Stimulated activated CD4-positive, alpha-beta T cell treated with anti-CD3 and anti-CD28 coated beads, Interleukin-12 subunit alpha, Interleukin-12 subunit beta, amount 100 ng/mL, for 48 hours (primary cell): ENCODE measurements at regions not wholly inside any gene's neighbourhood (a gene's known extent, or its start where the extent isn't known, plus 50 kb on each side); places are given as distances from the start of the nearest gene placed in this dataset.
"Not testable (repeated sequence)": the region's sequence is repeated elsewhere in the genome, so short reads cannot be mapped to it uniquely, and the experiment has no call there.

Experiments
- DNase-seq, 3 donors: peaks; one replicate each; pipeline ENCODE4 v3.0.0-alpha.2; 2020; ENCODE audit warnings: low read depth in 2 of 3, low spot score in 1 of 3

DNA sequence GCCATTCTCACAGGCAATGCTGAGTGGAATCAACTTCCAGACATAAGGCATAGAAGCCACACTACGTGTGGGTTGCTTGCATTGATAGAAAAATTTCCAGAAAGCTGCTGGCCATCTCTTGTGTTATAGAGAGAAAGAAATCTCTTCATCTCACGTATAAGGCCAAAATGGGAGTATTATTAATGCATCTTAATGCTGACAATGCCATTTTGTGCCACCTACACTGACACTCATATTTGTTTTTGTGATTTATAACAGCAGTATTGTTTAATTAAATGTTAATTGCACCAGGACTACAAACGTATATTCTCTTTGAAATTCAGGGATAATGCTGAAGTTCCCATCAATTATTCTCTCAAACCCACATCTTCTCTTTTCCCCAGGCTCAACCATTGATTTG, 56.1 kb upstream of the TMEM132D start:
- DNase-seq = no peak

DNA sequence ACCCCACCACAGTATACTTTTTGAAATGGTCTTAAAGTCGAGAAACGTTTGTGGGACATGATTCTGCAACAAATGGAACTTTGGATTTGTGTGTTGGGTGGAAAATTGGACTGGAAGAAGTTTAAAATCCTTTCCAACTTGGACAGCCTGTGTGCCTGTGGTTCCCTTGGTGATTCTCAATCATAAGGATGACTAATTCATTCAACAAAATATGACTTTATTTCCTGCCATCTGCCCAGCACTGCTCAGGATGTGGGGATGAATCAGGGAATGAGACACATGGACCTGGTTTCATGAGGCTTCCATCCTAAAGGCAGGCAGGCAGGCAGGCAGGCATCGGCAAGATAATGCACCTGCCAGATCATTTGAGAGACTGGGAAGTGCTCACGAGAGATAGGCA, 57.3 kb upstream of the TMEM132D start:
- DNase-seq = no peak

DNA sequence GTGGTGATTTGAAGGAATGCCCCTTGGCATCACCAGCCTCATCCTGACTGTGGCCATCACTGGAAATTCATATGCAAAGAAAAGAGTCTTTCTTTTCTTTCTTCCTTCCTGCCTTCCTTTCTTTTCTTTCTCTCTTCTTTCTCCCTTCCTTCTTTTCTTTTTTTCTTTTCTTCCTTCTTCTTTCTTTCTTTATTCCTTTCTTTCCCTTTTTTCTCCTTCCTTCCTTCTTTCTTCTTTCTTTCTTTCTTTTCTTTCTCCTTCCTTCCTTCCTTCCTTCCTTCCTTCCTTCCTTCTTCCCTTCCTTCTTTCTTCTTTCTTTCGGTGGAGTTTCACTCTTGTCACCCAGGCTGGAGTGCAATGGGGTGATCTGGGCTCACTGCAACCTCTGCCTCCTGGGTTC, 58.0 kb upstream of the TMEM132D start:
- no peak for DNase-seq

DNA sequence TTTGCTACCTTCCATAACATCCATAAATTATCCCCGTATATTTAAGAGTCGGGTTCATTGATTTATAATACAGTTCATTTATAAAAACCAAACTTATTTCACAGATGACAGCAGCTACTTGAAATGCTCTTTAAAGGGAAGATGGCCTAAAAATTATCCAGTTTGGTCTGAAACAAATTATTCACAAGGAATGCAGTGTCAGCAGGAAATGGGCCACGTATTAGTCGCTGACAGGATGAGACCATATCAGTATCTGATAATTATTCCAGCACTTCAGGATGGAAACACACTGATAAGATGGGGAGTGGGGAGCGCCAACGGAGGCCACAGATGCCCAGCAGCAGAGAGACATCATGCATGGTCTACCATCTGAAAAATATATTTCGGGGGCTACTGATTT, 60.5 kb upstream of the TMEM132D start:
- no peak for DNase-seq

DNA sequence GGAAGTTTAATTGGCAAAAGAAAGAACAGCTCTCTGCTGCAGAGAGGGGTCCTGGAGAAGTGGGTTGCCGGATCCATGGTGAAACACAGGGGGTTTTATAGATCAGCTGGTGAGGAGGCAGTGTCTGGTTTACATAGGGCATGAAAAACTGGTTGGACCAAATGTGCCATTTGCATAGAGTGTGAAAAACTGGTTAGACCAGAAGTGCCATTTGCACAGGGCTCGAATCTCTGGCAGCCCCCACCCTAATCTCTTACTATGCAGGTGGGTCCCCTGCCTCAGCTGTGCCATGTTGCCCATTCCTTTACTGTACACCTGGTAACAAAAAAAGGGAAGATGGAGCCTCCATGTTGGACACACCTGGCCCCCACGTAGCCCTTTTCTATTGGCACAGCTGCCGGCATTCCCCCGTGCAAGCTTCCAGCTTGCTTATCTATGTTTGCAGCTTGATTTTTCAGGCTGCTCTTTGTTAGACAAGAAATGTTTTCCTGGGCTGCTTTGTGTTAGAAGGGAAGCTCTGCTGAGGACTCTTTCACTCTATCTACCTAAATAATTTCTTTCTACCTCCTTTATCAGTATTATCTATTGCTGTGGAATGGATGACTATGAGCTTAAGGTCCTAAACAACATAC, 61.1 kb upstream of the TMEM132D start:
- no peak for DNase-seq

DNA sequence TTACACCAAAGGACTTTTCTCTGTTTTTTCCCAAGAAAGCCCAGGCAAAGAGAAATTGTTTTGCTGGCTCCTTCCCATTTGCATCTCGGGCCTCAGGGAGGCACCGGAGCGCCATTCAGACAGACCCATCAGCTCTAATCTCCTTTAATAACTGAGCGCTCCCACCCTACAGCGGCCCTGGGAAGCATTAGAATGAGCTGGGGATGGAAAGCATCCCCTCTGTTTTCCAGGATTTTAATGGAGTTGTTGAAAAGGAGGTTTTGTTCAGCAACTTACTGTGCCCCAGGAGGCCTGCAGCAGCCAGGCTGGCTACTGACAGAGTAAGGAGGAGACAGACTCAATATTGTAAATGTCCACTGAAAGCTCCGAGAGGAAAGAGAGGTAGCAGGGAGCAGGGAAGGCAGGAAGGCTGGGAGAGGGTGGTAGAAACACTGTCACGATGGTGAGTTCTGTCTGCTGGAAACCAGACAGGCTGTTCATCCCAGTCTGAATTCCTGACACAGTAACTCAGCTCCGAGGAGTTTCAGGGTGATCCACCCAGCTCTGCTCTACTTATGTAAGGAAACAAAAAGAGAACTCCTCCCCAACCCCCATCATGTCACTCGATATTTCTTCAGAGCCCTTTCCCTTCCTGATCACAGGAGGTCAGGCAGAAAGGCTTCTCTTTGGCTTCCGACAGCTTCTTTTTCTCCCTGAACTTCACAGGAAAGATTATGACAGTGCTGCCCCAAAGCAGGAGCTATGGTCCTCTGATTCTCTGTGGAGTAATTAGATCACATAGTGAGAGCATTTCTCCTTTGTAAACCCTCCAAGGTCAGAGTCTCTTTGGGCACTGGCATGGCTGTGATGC, 62.5 kb upstream of the TMEM132D start:
- no peak for DNase-seq

DNA sequence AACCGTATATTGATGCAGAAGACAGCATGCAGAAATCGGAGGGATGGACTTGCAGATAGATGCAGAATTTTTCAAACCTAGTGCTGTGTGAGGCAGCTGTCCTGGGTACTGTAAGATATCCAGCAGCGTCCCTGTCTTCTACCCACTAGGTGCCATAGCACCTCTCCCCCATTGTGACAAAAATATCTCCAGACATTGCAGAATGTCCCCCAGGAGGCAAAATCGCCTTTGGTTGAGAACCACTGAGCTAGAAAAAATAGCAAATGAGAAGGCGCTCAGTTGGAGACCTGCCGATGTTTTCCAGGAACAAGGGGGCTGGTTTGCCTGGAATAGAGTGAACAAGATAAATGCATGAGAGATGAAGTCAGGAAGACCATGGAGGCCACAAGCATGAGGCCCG, 67.9 kb upstream of the TMEM132D start:
- no peak for DNase-seq

DNA sequence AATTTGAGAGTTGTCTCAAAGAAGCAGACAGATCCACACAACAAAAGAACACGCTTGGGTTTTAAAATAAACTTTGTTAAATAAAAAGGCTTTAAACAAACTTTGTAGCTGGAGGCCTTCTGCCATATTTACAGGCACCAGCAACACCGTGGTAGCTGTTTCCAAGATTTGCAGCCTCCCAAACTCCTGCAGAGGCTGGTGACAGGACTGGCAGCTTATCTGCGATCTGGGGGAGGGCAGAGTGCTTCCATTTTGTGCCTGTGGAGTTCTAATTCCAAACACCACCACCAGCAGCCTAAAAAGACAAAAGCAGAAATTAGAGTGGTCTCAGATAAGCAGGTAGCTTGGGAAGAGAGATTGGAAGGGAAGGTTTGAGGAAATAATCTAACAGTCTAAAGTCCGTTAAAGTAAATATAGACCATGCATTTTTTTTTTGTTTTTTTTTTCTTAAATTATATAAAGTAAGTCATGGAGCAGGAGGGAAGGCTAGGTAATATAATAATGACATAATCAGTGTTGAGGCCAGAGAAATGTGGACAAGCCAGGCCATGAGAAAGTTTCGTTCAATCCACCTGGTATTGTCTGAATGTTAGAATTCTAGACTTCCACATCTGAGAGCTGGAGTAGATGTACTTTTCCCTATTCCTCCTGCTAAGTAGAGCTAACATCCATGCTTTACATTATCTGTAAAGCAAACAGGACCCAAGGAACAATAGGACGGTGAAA, 69.6 kb upstream of the TMEM132D start:
- DNase-seq = no peak

DNA sequence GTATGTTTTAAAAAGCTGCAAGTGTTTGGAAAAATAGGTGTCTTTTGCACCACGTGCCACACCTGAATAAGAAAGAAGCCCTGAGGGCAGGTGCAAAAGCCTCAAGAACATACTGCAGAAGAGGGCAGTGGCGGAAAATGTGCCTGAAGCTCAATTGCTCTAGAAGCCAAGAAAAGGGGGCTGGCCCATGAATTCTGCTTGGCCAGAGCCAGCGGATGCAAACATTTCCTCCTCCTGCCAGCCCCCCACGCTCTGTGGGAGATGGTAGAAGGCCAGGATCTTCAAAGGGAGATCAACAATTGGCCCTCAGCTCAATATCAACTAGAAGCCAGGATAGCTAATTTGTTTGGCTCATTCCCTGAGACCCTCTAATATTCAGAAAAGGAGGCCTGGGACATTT, 80.3 kb upstream of the TMEM132D start:
- DNase-seq = no peak

DNA sequence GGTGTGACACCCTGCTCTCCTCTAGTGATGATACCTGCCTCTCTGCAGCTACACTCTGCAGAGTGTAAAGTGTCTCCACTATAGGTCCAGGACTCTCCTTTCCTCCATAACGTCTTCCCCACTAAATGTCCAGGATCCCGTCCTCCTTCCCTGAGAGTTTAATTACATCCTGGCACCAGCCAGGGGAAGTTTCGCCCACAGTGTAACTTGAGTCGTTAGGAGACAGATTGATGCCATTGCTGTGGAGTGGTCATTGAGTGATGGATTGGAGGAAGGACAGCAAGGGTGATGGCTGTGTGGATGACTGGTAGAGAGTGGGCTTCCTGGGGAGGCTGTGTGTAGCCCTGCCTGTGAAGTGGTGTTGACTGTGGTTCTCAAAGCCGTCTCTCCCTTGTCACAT, 84.0 kb upstream of the TMEM132D start:
- DNase-seq = no peak

DNA sequence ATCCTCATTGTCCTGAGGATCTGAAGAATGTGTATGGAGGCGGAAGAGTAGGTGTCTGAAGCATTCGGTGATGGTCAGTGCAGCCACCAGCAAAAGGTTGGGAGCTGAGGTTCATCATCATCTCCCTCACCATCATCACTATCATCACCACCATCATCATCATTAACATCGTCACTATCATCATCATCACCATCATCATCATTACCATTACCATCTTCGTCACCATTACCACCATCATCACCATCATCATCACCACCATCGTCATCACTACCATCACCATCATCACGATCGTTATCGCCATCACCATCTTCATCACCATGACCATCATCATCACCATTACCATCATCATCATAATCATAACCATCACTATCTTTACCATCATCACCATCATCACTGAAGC, 90.8 kb upstream of the TMEM132D start:
- DNase-seq = no peak

DNA sequence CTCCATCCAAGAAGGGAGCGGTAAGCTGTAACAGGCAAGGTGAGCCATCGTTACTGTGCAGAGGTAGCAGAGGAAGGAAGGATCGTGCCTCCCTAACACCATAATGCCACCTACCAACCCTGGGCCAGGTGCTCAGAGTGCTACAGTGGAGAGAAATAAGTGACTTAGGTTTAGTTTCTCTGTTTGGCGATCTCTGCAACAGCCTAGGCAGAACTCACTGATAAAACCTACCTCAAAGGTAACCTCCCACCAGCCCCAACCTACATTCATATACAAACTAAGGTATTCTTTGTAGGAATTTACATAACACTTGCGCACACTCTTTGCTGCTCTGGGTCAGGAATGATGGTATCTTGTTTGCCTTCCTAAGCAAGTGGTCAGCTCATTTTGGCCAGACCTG, 93.4 kb upstream of the TMEM132D start:
- DNase-seq = no peak

DNA sequence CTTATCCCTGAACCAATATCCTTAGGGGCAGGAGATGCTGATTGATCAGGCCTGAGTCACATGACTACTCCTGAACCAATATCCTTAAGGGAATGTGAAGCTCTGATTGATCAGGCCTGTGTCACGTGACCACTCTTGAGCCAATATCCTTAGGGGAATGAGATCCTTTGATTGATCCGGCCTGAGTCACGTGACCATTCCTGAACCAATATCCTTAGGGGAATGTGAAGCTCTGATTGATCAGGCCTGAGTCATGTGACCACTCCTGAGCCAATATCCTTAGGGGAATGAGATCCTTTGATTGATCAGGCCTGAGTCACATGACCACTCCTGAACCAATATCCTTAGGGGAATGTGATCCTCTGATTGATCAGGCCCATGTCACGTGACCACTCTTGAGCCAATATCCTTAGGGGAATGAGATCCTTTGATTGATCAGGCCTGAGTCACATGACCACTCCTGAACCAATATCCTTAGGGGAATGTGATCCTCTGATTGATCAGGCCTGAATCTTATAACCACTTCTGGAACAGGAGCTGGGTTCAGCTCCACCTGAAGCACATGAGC, 100.6 kb upstream of the TMEM132D start:
- not testable (repeated sequence) for DNase-seq

DNA sequence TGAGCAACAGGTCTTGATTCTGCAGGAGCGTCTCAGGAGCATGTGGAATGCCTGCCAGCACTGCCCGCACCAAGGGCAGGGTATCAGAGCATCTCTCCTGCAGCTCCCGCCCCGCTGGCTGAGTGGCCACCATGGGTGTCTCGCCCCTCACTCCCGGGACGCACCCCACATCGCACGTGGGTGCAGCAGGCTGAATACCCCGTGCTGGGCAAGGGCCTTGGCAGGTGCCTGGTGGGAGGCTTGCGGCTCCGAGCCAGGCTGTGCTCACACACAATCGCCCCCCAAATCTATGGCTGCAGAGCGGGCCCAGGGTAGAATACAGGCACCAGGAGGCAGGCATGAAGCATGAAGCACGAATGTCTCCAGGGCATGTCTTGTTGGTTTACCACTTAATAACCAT, 103.9 kb upstream of the TMEM132D start:
- DNase-seq = no peak

DNA sequence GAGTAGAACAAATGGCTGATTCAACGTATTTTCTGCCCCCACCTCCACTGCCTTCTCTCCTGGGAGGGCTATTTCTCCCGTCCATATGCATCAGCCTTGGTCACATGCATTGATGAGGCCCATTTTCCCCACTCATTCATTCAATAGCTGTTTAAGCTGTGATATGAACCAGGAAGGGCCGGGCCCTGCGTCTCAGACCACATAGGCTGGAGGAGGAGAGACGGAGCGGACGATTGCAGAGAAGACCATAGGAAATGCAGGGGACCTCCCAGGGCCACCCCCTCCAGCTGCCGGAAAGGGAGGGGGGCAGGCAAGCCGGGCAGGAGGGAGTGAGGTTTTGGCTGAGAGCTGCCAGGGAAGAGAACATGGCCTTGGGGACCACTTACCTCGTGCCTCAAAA, 104.4 kb upstream of the TMEM132D start:
- no peak for DNase-seq

DNA sequence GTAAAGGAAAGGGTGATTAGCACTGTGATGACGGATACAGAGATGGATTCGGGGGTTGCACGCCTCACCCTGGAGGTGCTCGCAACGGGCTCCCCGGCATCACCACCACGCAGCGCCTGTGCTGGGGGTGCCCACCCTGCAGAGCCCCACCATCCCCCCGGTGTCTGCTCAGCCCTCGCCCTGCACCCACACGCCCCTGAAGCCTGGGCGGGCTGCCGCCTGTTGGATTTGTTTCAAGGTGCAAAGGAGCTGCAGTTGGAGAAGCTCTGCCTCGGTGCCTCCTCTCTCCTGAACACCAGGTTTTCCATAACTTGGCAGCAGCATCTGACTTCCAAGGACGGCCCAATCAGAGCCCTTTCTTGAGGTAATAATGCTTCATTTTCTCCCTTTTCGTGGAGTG, 106.1 kb upstream of the TMEM132D start:
- DNase-seq = no peak

DNA sequence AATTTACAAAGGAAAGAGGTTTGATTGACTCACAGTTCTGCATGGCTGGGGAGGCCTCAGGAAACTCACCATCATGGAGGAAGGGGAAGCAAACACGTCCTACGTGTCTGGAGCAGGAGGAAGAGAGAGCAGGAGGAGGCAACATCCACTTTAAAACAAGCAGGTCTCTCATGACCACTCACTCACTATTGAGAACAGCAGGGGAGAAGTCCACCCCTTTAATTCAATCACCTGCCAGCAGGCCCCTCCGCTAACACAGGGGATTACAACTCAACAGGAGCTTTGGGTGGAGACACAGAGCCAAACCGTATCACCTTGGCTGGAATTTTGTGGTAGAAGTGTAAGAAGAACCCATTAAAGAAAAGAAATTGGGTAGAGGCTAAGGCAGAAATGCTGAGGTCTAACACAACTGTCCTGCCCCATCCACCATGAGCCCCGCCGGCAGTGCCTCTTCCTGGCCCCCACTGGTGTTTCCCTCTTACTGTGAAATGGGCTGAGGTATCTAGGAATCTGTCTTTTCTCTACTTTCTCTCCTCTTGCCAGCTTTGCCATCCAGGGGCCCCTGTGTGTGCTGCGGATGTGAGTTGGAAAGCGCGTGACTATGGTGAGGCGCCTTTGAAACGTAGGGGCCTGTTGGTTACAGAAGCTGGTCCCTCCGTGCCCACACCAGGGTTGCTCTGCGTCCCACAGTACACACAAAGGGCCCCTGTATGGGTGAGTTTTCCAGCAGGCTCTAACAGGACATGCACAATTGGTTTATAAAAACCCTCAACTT, 108.0 kb upstream of the TMEM132D start:
- DNase-seq = no peak

DNA sequence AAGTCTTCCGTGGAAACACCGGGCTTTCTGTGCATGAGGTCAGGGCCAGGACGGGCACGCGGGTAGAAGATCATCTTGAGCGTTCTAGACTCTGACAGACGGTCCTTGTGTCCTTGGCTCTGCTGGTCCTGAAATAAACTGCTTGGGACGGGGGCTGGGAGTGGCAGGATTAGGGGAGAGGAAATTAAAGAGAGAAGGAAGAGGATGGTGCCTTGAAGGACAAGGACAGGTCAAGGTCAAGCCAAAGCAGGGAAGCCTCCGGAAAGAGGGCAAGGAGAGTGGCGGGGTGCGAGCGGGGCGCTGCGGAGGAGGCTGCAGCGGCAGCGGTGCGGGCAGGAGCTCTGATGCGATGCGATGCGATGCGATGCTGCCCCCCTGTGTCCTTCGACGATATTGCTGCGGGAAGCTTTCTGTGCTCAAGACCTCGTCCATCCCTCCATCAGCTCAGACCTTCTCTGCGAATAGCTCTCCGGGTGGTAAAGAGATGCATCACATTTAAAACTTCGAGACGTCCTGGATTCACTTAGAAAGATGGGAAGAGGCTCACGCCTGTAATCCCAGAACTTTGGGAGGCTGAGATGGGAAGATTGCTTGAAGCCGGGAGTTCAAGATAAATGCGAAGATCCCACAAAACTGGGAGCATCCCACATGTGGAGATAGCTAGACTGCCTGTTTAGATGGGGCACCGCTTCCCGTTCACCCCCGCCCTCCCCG, 110.1 kb upstream of the TMEM132D start:
- peak; percentile 13 to 40 (median 25) for DNase-seq

DNA sequence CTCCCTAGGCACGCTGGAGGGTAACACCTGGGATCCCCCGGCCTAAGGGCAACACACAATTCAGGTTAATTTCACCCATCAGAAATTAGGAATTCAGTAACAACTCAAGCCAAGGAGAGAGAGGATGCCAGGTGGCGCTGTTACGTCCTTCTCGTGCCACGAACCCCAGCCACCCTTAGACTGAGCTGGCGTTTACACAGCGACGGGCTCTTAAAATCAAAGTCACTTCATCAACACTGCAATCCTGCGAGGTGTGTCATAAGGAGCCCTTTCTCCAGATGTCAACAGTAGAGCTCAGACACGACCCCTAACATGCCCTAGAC, 110.6 kb upstream of the TMEM132D start:
- DNase-seq = no peak

DNA sequence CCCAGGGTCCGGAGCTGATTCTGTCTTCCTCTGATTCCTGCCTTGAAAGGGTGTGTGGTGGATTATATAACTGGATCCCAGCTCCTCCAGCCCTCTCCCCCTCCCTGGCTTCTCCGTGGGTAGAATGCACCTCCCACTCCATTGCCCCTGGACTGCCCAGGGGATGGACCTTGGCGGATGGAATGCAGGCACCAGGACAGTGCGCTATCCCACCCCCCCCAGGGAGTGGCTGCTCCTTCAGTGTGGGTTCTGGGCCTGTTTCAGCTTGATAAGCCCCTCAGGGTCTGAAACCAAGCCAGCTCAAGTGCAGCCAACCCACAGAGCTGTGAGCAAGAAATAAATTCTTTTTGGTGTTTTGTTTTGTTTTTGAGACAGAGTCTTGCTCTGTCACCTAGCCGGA, 112.4 kb upstream of the TMEM132D start:
- no peak for DNase-seq

DNA sequence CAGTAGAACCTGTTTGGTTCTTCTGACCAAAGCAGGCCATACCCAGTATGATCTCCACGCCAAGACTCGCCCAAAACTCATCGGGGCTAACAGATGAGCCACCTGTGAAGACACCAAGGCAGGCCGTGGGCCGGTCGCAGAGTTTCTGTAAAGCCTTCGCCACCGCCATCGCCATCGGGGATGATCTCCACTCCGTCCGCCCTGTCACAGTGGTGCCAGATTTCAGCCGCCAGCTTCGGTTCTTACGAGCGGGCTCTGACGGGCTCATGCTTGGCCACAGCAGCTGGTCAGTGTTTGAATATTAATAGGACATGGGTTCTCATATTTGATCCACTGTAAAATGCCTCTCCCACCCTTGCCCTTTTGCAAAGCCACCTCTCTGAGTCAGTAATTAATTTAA, 113.2 kb upstream of the TMEM132D start:
- no peak for DNase-seq
